GM12878 (cell line): ENCODE measurements at regions not wholly inside any gene's neighbourhood (a gene's known extent, or its start where the extent isn't known, plus 50 kb on each side); places are given as distances from the start of the nearest gene placed in this dataset.

Experiments used
- ATAC-seq: fragments of 200-7000 bp; cut with Tn5 transposase; 3 replicates; pipeline ENCODE4 v1.9.1; 2020; ENCODE audit warnings: mild to moderate bottlenecking, moderate library complexity
- BruUV-seq: library from RNA; stranded (reverse); fragments of 400-500 nt; replicated peaks from 2 replicates; lab custom pipeline; 2021; lab: Mats Ljungman, UMichigan
- CTCF ChIA-PET: fragments of 300-600 bp; sonication (Branson Sonifier 250); formaldehyde crosslinking; extraction: SDS; loops from one replicate; lab custom pipeline; 2021; ENCODE audit warnings: inconsistent platforms; lab: Yijun Ruan, JAX
- POLR2A ChIA-PET: fragments of 350-600 bp; formaldehyde crosslinking; extraction: SDS; loops from one replicate; lab custom pipeline; 2021; ENCODE audit warnings: inconsistent platforms; lab: Charles Lee
- RAD21 ChIA-PET: fragments of 300-600 bp; sonication (Branson Sonifier 250); formaldehyde crosslinking; loops from one replicate; lab custom pipeline; 2023; ENCODE audit warnings: antibody characterized with exemption; ENCODE audit not compliant: unreplicated experiment; lab: Charles Lee
- SMC1A ChIA-PET: fragments of 300-600 bp; sonication (Branson Sonifier 250); formaldehyde crosslinking; loops from one replicate; lab custom pipeline; 2023; ENCODE audit not compliant: unreplicated experiment, uncharacterized antibody; lab: Charles Lee
- DNase-seq: peaks from one replicate; pipeline ENCODE4 v3.0.0-alpha.2; 2011; ENCODE audit warnings: low read depth, low spot score
- FAIRE-seq: peaks from 3 replicates; lab custom pipeline; 2011; peaks lifted over from hg19 to GRCh38; lab: Jason Lieb, UNC
- H2AFZ ChIP-seq: 2 replicates; pipeline ENCODE4 v1.6.0; 2011; ENCODE audit warnings: low read depth, low read length, control low read depth; ENCODE audit not compliant: control insufficient read depth
- H3K27ac ChIP-seq: 2 replicates; pipeline ENCODE4 v1.5.1; 2011; ENCODE audit warnings: control low read depth; ENCODE audit not compliant: control insufficient read depth, insufficient read depth
- H3K27me3 ChIP-seq, 2 experiments: replicated peaks in 1 of 2; 2 replicates each; pipeline versions ENCODE4 v1.6.0 to v1.6.1; 2011; ENCODE audit warnings: low read length in 1 of 2; ENCODE audit not compliant: control insufficient read depth in 2 of 2, insufficient read depth in 2 of 2
- H3K36me3 ChIP-seq, 2 experiments: 2 replicates each; pipeline ENCODE4 v1.5.1; 2011; ENCODE audit warnings: low read length in 1 of 2; ENCODE audit not compliant: control insufficient read depth in 2 of 2, insufficient read depth in 2 of 2
- H3K4me1 ChIP-seq: 2 replicates; pipeline ENCODE4 v1.6.1; 2011; ENCODE audit warnings: mild to moderate bottlenecking, low read length, moderate library complexity, mixed read lengths; ENCODE audit not compliant: control insufficient read depth, insufficient read depth
- H3K4me2 ChIP-seq: 2 replicates; pipeline ENCODE4 v1.6.0; 2011; ENCODE audit warnings: control low read depth; ENCODE audit not compliant: control insufficient read depth, insufficient read depth
- H3K4me3 ChIP-seq: fragments of 200-600 bp; sonication (generic); 2 replicates; pipeline ENCODE4 v1.5.1; 2016
- H3K79me2 ChIP-seq: 2 replicates; pipeline ENCODE4 v1.6.0; 2011; ENCODE audit warnings: low read length; ENCODE audit not compliant: control insufficient read depth, insufficient read depth
- H3K9ac ChIP-seq: 2 replicates; pipeline ENCODE4 v1.8.0; 2011; ENCODE audit warnings: low read length, control low read depth, mixed read lengths; ENCODE audit not compliant: control insufficient read depth, insufficient read depth
- H3K9me3 ChIP-seq: replicated peaks from 3 replicates; pipeline ENCODE4 v1.5.1; 2011; ENCODE audit warnings: mild to moderate bottlenecking, low read length; ENCODE audit not compliant: control insufficient read depth, insufficient read depth
- H4K20me1 ChIP-seq: 2 replicates; pipeline ENCODE4 v1.6.0; 2011; ENCODE audit not compliant: control insufficient read depth, insufficient read depth
- ATF7 ChIP-seq: fragments of 450-650 bp; IDR thresholded peaks from 2 replicates; pipeline ENCODE4 v1.6.1; 2016; ENCODE audit warnings: low read depth, mild to moderate bottlenecking
- BACH1 ChIP-seq: fragments of 450-650 bp; IDR thresholded peaks from 2 replicates; pipeline ENCODE4 v1.6.1; 2017; ENCODE audit warnings: mild to moderate bottlenecking, borderline replicate concordance
- BRCA1 ChIP-seq: IDR thresholded peaks from 2 replicates; pipeline ENCODE4 v1.6.1; 2011; ENCODE audit warnings: low read depth, low read length, improper control_type of control experiment
- CBX3 ChIP-seq: fragments of 200-600 bp; sonication (generic); IDR thresholded peaks from 2 replicates; pipeline ENCODE4 v1.6.1; 2016; ENCODE audit warnings: low read depth, borderline replicate concordance
- CBX5 ChIP-seq: sonication (generic); IDR thresholded peaks from 2 replicates; pipeline ENCODE4 v1.6.1; 2016; ENCODE audit warnings: low read depth, moderate library complexity, mild to moderate bottlenecking, inconsistent platforms
- CHD1 ChIP-seq: IDR thresholded peaks from 2 replicates; pipeline ENCODE4 v1.6.1; 2012; ENCODE audit warnings: low read depth, low read length, improper control_type of control experiment
- GABPA ChIP-seq: IDR thresholded peaks from 2 replicates; pipeline ENCODE4 v1.6.1; 2014; ENCODE audit warnings: antibody characterized with exemption, low read depth, mild to moderate bottlenecking, inconsistent platforms
- HCFC1 ChIP-seq: fragments of 150-350 bp; IDR thresholded peaks from 2 replicates; pipeline ENCODE4 v1.6.1; 2014; ENCODE audit warnings: low read length
- HDAC6 ChIP-seq: fragments of 200-600 bp; sonication (generic); IDR thresholded peaks from one replicate; pipeline ENCODE4 v1.8.0; 2017; ENCODE audit warnings: antibody characterized with exemption; ENCODE audit not compliant: unreplicated experiment
- IKZF2 ChIP-seq, 2 experiments: fragments of 450-650 bp; IDR thresholded peaks; 2 replicates each; pipeline ENCODE4 v1.6.1; 2017; ENCODE audit warnings: mild to moderate bottlenecking in 2 of 2, moderate library complexity in 2 of 2
- KAT2A ChIP-seq: conservative IDR thresholded peaks from 2 replicates; pipeline ENCODE4 v1.6.1; 2011; ENCODE audit warnings: low read depth, low read length; ENCODE audit not compliant: control insufficient read depth
- MTA2 ChIP-seq: fragments of 450-650 bp; IDR thresholded peaks from 2 replicates; pipeline ENCODE4 v1.6.1; 2016; ENCODE audit warnings: low read depth, mild to moderate bottlenecking, moderate library complexity
- NFYB ChIP-seq: IDR thresholded peaks from 2 replicates; pipeline ENCODE4 v1.6.1; 2011; ENCODE audit warnings: low read depth, mild to moderate bottlenecking, low read length, improper control_type of control experiment, moderate library complexity; ENCODE audit not compliant: insufficient read depth
- NR2C2 ChIP-seq: IDR thresholded peaks from 2 replicates; pipeline ENCODE4 v1.6.1; 2011; ENCODE audit warnings: borderline replicate concordance, low read depth; ENCODE audit not compliant: control insufficient read depth, insufficient read length
- NR2F1 ChIP-seq: fragments of 450-650 bp; conservative IDR thresholded peaks from 2 replicates; pipeline ENCODE4 v1.6.1; 2017; ENCODE audit warnings: mild to moderate bottlenecking
- RB1 ChIP-seq: fragments of 450-650 bp; formaldehyde crosslinking; IDR thresholded peaks from 2 replicates; pipeline ENCODE4 v1.6.1; 2017; ENCODE audit warnings: mild to moderate bottlenecking, borderline replicate concordance
- SMAD1 ChIP-seq: fragments of 450-650 bp; IDR thresholded peaks from 2 replicates; pipeline ENCODE4 v1.6.1; 2018; ENCODE audit warnings: mild to moderate bottlenecking, low read depth; ENCODE audit not compliant: partially characterized antibody
- SMC3 ChIP-seq: IDR thresholded peaks from 2 replicates; pipeline ENCODE4 v1.6.1; 2011; ENCODE audit warnings: low read length, improper control_type of control experiment, borderline replicate concordance
- SREBF2 ChIP-seq: IDR thresholded peaks from 2 replicates; pipeline ENCODE4 v1.6.1; 2012; ENCODE audit warnings: mild to moderate bottlenecking, low read length
- STAT3 ChIP-seq: IDR thresholded peaks from 2 replicates; pipeline ENCODE4 v1.6.1; 2011; ENCODE audit warnings: low read depth, low read length, improper control_type of control experiment
- SUPT20H ChIP-seq: IDR thresholded peaks from 2 replicates; pipeline ENCODE4 v1.6.1; 2011; ENCODE audit warnings: low read depth, mild to moderate bottlenecking, low read length, moderate library complexity, borderline replicate concordance; ENCODE audit not compliant: control insufficient read depth
- TCF3 ChIP-seq: IDR thresholded peaks from 2 replicates; pipeline ENCODE4 v1.6.1; 2012; ENCODE audit warnings: low read depth, mild to moderate bottlenecking, low read length, borderline replicate concordance; ENCODE audit not compliant: insufficient read depth
- ZNF24 ChIP-seq: fragments of 450-650 bp; IDR thresholded peaks from 2 replicates; pipeline ENCODE4 v1.6.1; 2017; ENCODE audit warnings: antibody characterized with exemption, mild to moderate bottlenecking
- ZNF622 ChIP-seq: fragments of 450-650 bp; IDR thresholded peaks from 2 replicates; pipeline ENCODE4 v1.6.1; 2017; ENCODE audit warnings: mild to moderate bottlenecking, inconsistent platforms
- WGBS: methylation state at CpG from one replicate; pipeline ENCODE4 v1.1.6; 2016; ENCODE audit warnings: low lambda C conversion rate; ENCODE audit not compliant: insufficient replicate concordance, insufficient coverage; ENCODE audit errors: missing lambda C conversion rate; 5-methylcytosine and 5-hydroxymethylcytosine counted together
- in situ Hi-C: fragments of 300-500 bp; cut with MboI; formaldehyde crosslinking; loops from 9 replicates; pipeline ENCODE4 v1.14.3; 2018; ENCODE audit warnings: mixed read lengths
- intact Hi-C: fragments of 100-400 bp; cut with micrococcal nuclease; formaldehyde crosslinking; loops from one replicate; pipeline ENCODE4 v1.14.2; 2022; ENCODE audit not compliant: unreplicated experiment
- TF ChIP-seq, protein P1 (sequence below): fragments of 450-650 bp; IDR thresholded peaks from 2 replicates; pipeline ENCODE4 v1.6.1; 2014; ENCODE audit warnings: mild to moderate bottlenecking

DNA sequence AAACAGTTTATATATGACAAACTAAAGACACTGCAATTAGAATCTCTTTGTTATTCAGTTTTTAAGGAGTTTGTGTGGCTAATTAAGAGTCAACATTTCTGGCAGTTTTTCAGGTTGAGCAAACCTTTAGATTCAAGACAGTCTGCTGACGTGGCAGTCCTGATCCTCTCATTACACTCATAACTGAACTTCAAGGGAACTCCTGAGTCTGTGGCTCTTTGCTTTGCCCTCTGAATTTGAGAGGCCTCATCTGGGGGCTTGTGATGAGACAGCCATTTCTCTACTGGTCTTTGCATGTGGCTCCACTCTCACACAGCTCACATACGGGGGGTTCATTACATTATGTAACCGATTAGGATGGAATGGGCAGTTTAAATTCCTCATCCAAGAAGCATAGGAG lies 182.9 kb upstream of the MEF2C start:
- no TSS peak for BruUV-seq
- peak; percentile 93 for FAIRE-seq
- H3K9ac ChIP-seq = 0 out of 2 replicates have a peak overlapping the region, but pooled peaks have one; percentile 18
- ChIA-PET CTCF (interaction anchor here (0.7 to 4.9 kb wide), 3 partner anchors 106 to 1836 kb away, joined by 3 to 26 read pairs (median 4); no protein-coding TSS in a partner anchor), SMC1A (interaction anchor here (0.7 to 6.6 kb wide), 12 partner anchors 9 to 663 kb away, joined by 3 to 30 read pairs (median 6); no protein-coding TSS in a partner anchor), POLR2A (interaction anchor here (2.3 kb wide), 1 partner anchor 31 kb away, joined by 8 read pairs; no protein-coding TSS in a partner anchor), RAD21 (interaction anchor here (1.1 to 2.7 kb wide), 6 partner anchors 31 to 664 kb away, joined by 4 to 11 read pairs (median 6); no protein-coding TSS in a partner anchor)
- peak; percentile 92 for ATAC-seq
- H3K4me1 ChIP-seq = peaks cover 10% of the 10 kb centered on the region
- peak overlapping the region; percentile 81 for H2AFZ ChIP-seq
- H3K27me3 ChIP-seq = no peaks in the 10 kb centered on the region
- WGBS = 2% methylated on average over 3 of the region's 3 CpGs
- H3K79me2 ChIP-seq = no peaks in the 10 kb centered on the region
- in situ Hi-C loops = loop anchor here (5.0 kb wide), 1 partner anchor 334 kb away; no protein-coding TSS in a partner anchor
- no peaks in the 10 kb centered on the region; the same call in none of the 3 replicates for H3K9me3 ChIP-seq
- H3K4me3 ChIP-seq = no peak overlapping the region
- H3K36me3 ChIP-seq = no peaks in the 10 kb centered on the region
- H3K27ac ChIP-seq = peak overlapping the region; percentile 83
- DNase-seq = peak; percentile 65
- intact Hi-C loops = loop anchor here (2.0 to 5.0 kb wide), 2 partner anchors 51 to 239 kb away; no protein-coding TSS in a partner anchor
- H4K20me1 ChIP-seq = no peaks in the 10 kb centered on the region
- H3K4me2 ChIP-seq = peak overlapping the region; percentile 11; the same call in 1 of the 2 replicates
- TF ChIP-seq STAT3 (no peak), SREBF2 (no peak), ATF7 (peak; percentile 43), SMAD1 (no peak), ZNF24 (no peak), BACH1 (peak; percentile 43; the same call in 1 of the 2 replicates), SMC3 (no peak), ZNF622 (no peak), IKZF2 (IDR thresholded peaks at IDR 0.05) (peak; percentile 74 to 77), HDAC6 (no peak), BRCA1 (no peak), NR2F1 (no peak), SUPT20H (no peak), KAT2A (no peak), CBX5 (peak; percentile 78; the same call in 1 of the 2 replicates), MTA2 (peak; percentile 93), TCF3 (peak; percentile 41; the same call in 1 of the 2 replicates), GABPA (0 out of 2 replicates have a peak, but pooled peaks have one; percentile 31), CBX3 (no peak), CHD1 (no peak), HCFC1 (no peak), NR2C2 (no peak), NFYB (no peak), RB1 (no peak)
- TF ChIP-seq, protein P1, sequence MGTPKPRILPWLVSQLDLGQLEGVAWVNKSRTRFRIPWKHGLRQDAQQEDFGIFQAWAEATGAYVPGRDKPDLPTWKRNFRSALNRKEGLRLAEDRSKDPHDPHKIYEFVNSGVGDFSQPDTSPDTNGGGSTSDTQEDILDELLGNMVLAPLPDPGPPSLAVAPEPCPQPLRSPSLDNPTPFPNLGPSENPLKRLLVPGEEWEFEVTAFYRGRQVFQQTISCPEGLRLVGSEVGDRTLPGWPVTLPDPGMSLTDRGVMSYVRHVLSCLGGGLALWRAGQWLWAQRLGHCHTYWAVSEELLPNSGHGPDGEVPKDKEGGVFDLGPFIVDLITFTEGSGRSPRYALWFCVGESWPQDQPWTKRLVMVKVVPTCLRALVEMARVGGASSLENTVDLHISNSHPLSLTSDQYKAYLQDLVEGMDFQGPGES = no peak
